HepG2 (cell line): ENCODE measurements at regions not wholly inside any gene's neighbourhood (a gene's known extent, or its start where the extent isn't known, plus 50 kb on each side); places are given as distances from the start of the nearest gene placed in this dataset.

ENCODE experiments used
- ATF3 ChIP-seq: sonication (generic); formaldehyde crosslinking; IDR thresholded peaks from 2 replicates; pipeline ENCODE4 v1.4.0; 2020; ENCODE audit warnings: missing genetic modification reagents
- BCL3 ChIP-seq: sonication (generic); formaldehyde crosslinking; IDR thresholded peaks from 2 replicates; pipeline ENCODE4 v1.5.1; 2020; ENCODE audit warnings: mild to moderate bottlenecking, missing genetic modification reagents, moderate library complexity
- CEBPB ChIP-seq: IDR thresholded peaks from 2 replicates; pipeline ENCODE4 v1.6.1; 2011; ENCODE audit warnings: low read depth, low read length, improper control_type of control experiment, borderline replicate concordance
- CREB1 ChIP-seq, 2 experiments: fragments of 450-650 bp in 1 of 2; IDR thresholded peaks; 2 replicates each; pipeline ENCODE4 v1.6.1; 2016 to 2017; ENCODE audit warnings: control low read depth in 1 of 2, mild to moderate bottlenecking in 1 of 2, missing compliant biosample characterization in 1 of 2, missing genetic modification characterization in 1 of 2
- DDIT3 ChIP-seq: sonication (generic); formaldehyde crosslinking; IDR thresholded peaks from 2 replicates; pipeline ENCODE4 v1.4.0; 2020; ENCODE audit warnings: mild to moderate bottlenecking, missing genetic modification reagents
- HMGXB4 ChIP-seq, 2 experiments: sonication (generic) in 1 of 2; formaldehyde crosslinking in 1 of 2; IDR thresholded peaks; 2 replicates each; pipeline versions ENCODE4 v1.4.0 to v1.6.1; 2018 to 2020; ENCODE audit warnings: missing genetic modification reagents in 2 of 2, borderline replicate concordance in 1 of 2, low read depth in 1 of 2, mild to moderate bottlenecking in 1 of 2, missing biosample characterization in 1 of 2
- MIER3 ChIP-seq: IDR thresholded peaks from 2 replicates; pipeline ENCODE4 v1.6.1; 2016; ENCODE audit warnings: missing compliant biosample characterization, borderline replicate concordance
- SMAD1 ChIP-seq: sonication (generic); formaldehyde crosslinking; IDR thresholded peaks from 2 replicates; pipeline ENCODE4 v1.4.0; 2020; ENCODE audit warnings: missing genetic modification reagents, low read depth, mild to moderate bottlenecking, borderline replicate concordance
- XBP1 ChIP-seq: sonication (generic); formaldehyde crosslinking; IDR thresholded peaks from 2 replicates; pipeline ENCODE4 v1.5.0; 2020; ENCODE audit warnings: missing genetic modification reagents
- ZNF124 ChIP-seq: sonication (generic); formaldehyde crosslinking; IDR thresholded peaks from 2 replicates; pipeline ENCODE4 v1.4.0; 2020; ENCODE audit warnings: missing genetic modification reagents

- TF ChIP-seq BCL3 (CRISPR knock-in tag) (no peak), ATF3 (CRISPR knock-in tag) (no peak), ZNF124 (CRISPR knock-in tag) (no peak), CREB1 (IDR thresholded peaks at IDR 0.05) (no peak), CREB1 (CRISPR knock-in tag; IDR thresholded peaks at IDR 0.05) (no peak), DDIT3 (CRISPR knock-in tag) (no peak), SMAD1 (CRISPR knock-in tag) (no peak), CEBPB (no peak), XBP1 (CRISPR knock-in tag) (no peak), MIER3 (no peak), HMGXB4 (CRISPR knock-in tag; IDR thresholded peaks at IDR 0.05; ENCODE audit: borderline replicate concordance in 1 of 2, low read depth in 1 of 2) (no peak)
These were observed 241.3 kb upstream of the ADARB2 start for GRCh38 chr10:1978584-1978983.
